GM12878 (cell line): ENCODE measurements at regions not wholly inside any gene's neighbourhood (a gene's known extent, or its start where the extent isn't known, plus 50 kb on each side); places are given as distances from the start of the nearest gene placed in this dataset.

Source experiments
- ATAC-seq: fragments of 200-7000 bp; cut with Tn5 transposase; 3 replicates; pipeline ENCODE4 v1.9.1; 2020; ENCODE audit warnings: mild to moderate bottlenecking, moderate library complexity
- BruUV-seq: library from RNA; stranded (reverse); fragments of 400-500 nt; replicated peaks from 2 replicates; lab custom pipeline; 2021; lab: Mats Ljungman, UMichigan
- CTCF ChIA-PET: fragments of 300-600 bp; sonication (Branson Sonifier 250); formaldehyde crosslinking; extraction: SDS; loops from one replicate; lab custom pipeline; 2021; ENCODE audit warnings: inconsistent platforms; lab: Yijun Ruan, JAX
- POLR2A ChIA-PET: fragments of 350-600 bp; formaldehyde crosslinking; extraction: SDS; loops from one replicate; lab custom pipeline; 2021; ENCODE audit warnings: inconsistent platforms; lab: Charles Lee
- RAD21 ChIA-PET: fragments of 300-600 bp; sonication (Branson Sonifier 250); formaldehyde crosslinking; loops from one replicate; lab custom pipeline; 2023; ENCODE audit warnings: antibody characterized with exemption; ENCODE audit not compliant: unreplicated experiment; lab: Charles Lee
- SMC1A ChIA-PET: fragments of 300-600 bp; sonication (Branson Sonifier 250); formaldehyde crosslinking; loops from one replicate; lab custom pipeline; 2023; ENCODE audit not compliant: unreplicated experiment, uncharacterized antibody; lab: Charles Lee
- DNase-seq: peaks from one replicate; pipeline ENCODE4 v3.0.0-alpha.2; 2011; ENCODE audit warnings: low read depth, low spot score
- FAIRE-seq: peaks from 3 replicates; lab custom pipeline; 2011; peaks lifted over from hg19 to GRCh38; lab: Jason Lieb, UNC
- H2AFZ ChIP-seq: 2 replicates; pipeline ENCODE4 v1.6.0; 2011; ENCODE audit warnings: low read depth, low read length, control low read depth; ENCODE audit not compliant: control insufficient read depth
- H3K27ac ChIP-seq: 2 replicates; pipeline ENCODE4 v1.5.1; 2011; ENCODE audit warnings: control low read depth; ENCODE audit not compliant: control insufficient read depth, insufficient read depth
- H3K27me3 ChIP-seq, 2 experiments: replicated peaks in 1 of 2; 2 replicates each; pipeline versions ENCODE4 v1.6.0 to v1.6.1; 2011; ENCODE audit warnings: low read length in 1 of 2; ENCODE audit not compliant: control insufficient read depth in 2 of 2, insufficient read depth in 2 of 2
- H3K36me3 ChIP-seq, 2 experiments: 2 replicates each; pipeline ENCODE4 v1.5.1; 2011; ENCODE audit warnings: low read length in 1 of 2; ENCODE audit not compliant: control insufficient read depth in 2 of 2, insufficient read depth in 2 of 2
- H3K4me1 ChIP-seq: 2 replicates; pipeline ENCODE4 v1.6.1; 2011; ENCODE audit warnings: mild to moderate bottlenecking, low read length, moderate library complexity, mixed read lengths; ENCODE audit not compliant: control insufficient read depth, insufficient read depth
- H3K4me2 ChIP-seq: 2 replicates; pipeline ENCODE4 v1.6.0; 2011; ENCODE audit warnings: control low read depth; ENCODE audit not compliant: control insufficient read depth, insufficient read depth
- H3K4me3 ChIP-seq: fragments of 200-600 bp; sonication (generic); 2 replicates; pipeline ENCODE4 v1.5.1; 2016
- H3K79me2 ChIP-seq: 2 replicates; pipeline ENCODE4 v1.6.0; 2011; ENCODE audit warnings: low read length; ENCODE audit not compliant: control insufficient read depth, insufficient read depth
- H3K9ac ChIP-seq: 2 replicates; pipeline ENCODE4 v1.8.0; 2011; ENCODE audit warnings: low read length, control low read depth, mixed read lengths; ENCODE audit not compliant: control insufficient read depth, insufficient read depth
- H3K9me3 ChIP-seq: replicated peaks from 3 replicates; pipeline ENCODE4 v1.5.1; 2011; ENCODE audit warnings: mild to moderate bottlenecking, low read length; ENCODE audit not compliant: control insufficient read depth, insufficient read depth
- H4K20me1 ChIP-seq: 2 replicates; pipeline ENCODE4 v1.6.0; 2011; ENCODE audit not compliant: control insufficient read depth, insufficient read depth
- BHLHE40 ChIP-seq, 2 experiments: fragments of 450-650 bp in 1 of 2; IDR thresholded peaks; 2 replicates each; pipeline ENCODE4 v1.6.1; 2011 to 2017; ENCODE audit warnings: low read depth in 2 of 2, borderline replicate concordance in 1 of 2, improper control_type of control experiment in 1 of 2, low read length in 1 of 2, mild to moderate bottlenecking in 1 of 2
- IRF4 ChIP-seq: IDR thresholded peaks from 2 replicates; pipeline ENCODE4 v1.6.1; 2011; ENCODE audit warnings: low read depth, low read length
- WGBS: methylation state at CpG from one replicate; pipeline ENCODE4 v1.1.6; 2016; ENCODE audit warnings: low lambda C conversion rate; ENCODE audit not compliant: insufficient replicate concordance, insufficient coverage; ENCODE audit errors: missing lambda C conversion rate; 5-methylcytosine and 5-hydroxymethylcytosine counted together
- in situ Hi-C: fragments of 300-500 bp; cut with MboI; formaldehyde crosslinking; loops from 9 replicates; pipeline ENCODE4 v1.14.3; 2018; ENCODE audit warnings: mixed read lengths
- intact Hi-C: fragments of 100-400 bp; cut with micrococcal nuclease; formaldehyde crosslinking; loops from one replicate; pipeline ENCODE4 v1.14.2; 2022; ENCODE audit not compliant: unreplicated experiment
- TF ChIP-seq, protein P1 (sequence below): IDR thresholded peaks from 2 replicates; pipeline ENCODE4 v1.6.1; 2012; ENCODE audit warnings: mild to moderate bottlenecking, low read depth, low read length

GRCh38 chr13:106998664-106999063 lies 430.7 kb upstream of the ARGLU1 start:
- Histone ChIP-seq H3K4me3 (no peak overlapping the region), H3K4me1 (no peaks in the 10 kb centered on the region), H2AFZ (no peak overlapping the region), H3K27ac (no peak overlapping the region), H3K9me3 (no peaks in the 10 kb centered on the region), H4K20me1 (no peaks in the 10 kb centered on the region), H3K4me2 (no peak overlapping the region), H3K9ac (no peak overlapping the region), H3K27me3 (no peaks in the 10 kb centered on the region), H3K36me3 (no peaks in the 10 kb centered on the region), H3K79me2 (no peaks in the 10 kb centered on the region)
- in situ Hi-C loops (no loop called here), intact Hi-C loops (no loop called here)
- no peak for ATAC-seq
- FAIRE-seq, result no peak
- ChIA-PET CTCF (no interaction called here), RAD21 (interaction anchor here (0.6 to 1.3 kb wide), 5 partner anchors 22 to 846 kb away, joined by 3 to 5 read pairs (median 4); no protein-coding TSS in a partner anchor), POLR2A (interaction anchor here (0.6 to 0.9 kb wide), 6 partner anchors 13 to 228 kb away, joined by 3 to 8 read pairs (median 6); no protein-coding TSS in a partner anchor), SMC1A (interaction anchor here (0.7 to 2.6 kb wide), 6 partner anchors 8 to 53 kb away, joined by 3 to 6 read pairs (median 4); no protein-coding TSS in a partner anchor)
- DNase-seq, result no peak
- TF ChIP-seq BHLHE40 (IDR thresholded peaks at IDR 0.05; ENCODE audit: borderline replicate concordance in 1 of 2, low read depth in 2 of 2, low read length in 1 of 2) (peak in 1 of 2 experiments; percentile 68; a peak in 2 of 4 replicates), IRF4 (no peak)
- TF ChIP-seq, protein P1, sequence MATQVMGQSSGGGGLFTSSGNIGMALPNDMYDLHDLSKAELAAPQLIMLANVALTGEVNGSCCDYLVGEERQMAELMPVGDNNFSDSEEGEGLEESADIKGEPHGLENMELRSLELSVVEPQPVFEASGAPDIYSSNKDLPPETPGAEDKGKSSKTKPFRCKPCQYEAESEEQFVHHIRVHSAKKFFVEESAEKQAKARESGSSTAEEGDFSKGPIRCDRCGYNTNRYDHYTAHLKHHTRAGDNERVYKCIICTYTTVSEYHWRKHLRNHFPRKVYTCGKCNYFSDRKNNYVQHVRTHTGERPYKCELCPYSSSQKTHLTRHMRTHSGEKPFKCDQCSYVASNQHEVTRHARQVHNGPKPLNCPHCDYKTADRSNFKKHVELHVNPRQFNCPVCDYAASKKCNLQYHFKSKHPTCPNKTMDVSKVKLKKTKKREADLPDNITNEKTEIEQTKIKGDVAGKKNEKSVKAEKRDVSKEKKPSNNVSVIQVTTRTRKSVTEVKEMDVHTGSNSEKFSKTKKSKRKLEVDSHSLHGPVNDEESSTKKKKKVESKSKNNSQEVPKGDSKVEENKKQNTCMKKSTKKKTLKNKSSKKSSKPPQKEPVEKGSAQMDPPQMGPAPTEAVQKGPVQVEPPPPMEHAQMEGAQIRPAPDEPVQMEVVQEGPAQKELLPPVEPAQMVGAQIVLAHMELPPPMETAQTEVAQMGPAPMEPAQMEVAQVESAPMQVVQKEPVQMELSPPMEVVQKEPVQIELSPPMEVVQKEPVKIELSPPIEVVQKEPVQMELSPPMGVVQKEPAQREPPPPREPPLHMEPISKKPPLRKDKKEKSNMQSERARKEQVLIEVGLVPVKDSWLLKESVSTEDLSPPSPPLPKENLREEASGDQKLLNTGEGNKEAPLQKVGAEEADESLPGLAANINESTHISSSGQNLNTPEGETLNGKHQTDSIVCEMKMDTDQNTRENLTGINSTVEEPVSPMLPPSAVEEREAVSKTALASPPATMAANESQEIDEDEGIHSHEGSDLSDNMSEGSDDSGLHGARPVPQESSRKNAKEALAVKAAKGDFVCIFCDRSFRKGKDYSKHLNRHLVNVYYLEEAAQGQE, result no peak
- WGBS, result 17% methylated on average over 5 of the region's 5 CpGs
- no TSS peak for BruUV-seq
